Stimulated activated CD8-positive, alpha-beta memory T cell treated with anti-CD3 and anti-CD28 coated beads, Interleukin-15, amount 100 ng/mL, for 24 hours (primary cell): ENCODE measurements at regions not wholly inside any gene's neighbourhood (a gene's known extent, or its start where the extent isn't known, plus 50 kb on each side); places are given as distances from the start of the nearest gene placed in this dataset.
"Not testable (repeated sequence)": the region's sequence is repeated elsewhere in the genome, so short reads cannot be mapped to it uniquely, and the experiment has no call there.

ENCODE experiments used
- DNase-seq: peaks from one replicate; pipeline ENCODE4 v3.0.0-alpha.2; 2020; ENCODE audit warnings: low read depth

GRCh38 chr17:72366626-72367025 is 245.8 kb downstream of the SOX9 start:
- DNase-seq, result no peak

- DNase-seq, result no peak
Measured at GRCh38 chr17:72368191-72368590, 247.4 kb downstream of the SOX9 start.

GRCh38 chr17:72369366-72369765 is 248.5 kb downstream of the SOX9 start:
- DNase-seq, result no peak

GRCh38 chr17:72370819-72371218 is 250.0 kb downstream of the SOX9 start:
- no peak for DNase-seq

- DNase-seq, result no peak
Measured at GRCh38 chr17:72372185-72372584, 251.4 kb downstream of the SOX9 start.

- DNase-seq, result no peak
Measured at GRCh38 chr17:72373910-72374741, 253.3 kb downstream of the SOX9 start.

- DNase-seq, result no peak
Measured at GRCh38 chr17:72376526-72377345, 255.9 kb downstream of the SOX9 start.

- DNase-seq, result no peak
Measured at GRCh38 chr17:72378414-72379390, 257.9 kb downstream of the SOX9 start.

GRCh38 chr17:72379516-72379915 is 258.7 kb downstream of the SOX9 start:
- DNase-seq, result no peak

- DNase-seq, result no peak
Measured at GRCh38 chr17:72380120-72380519, 259.3 kb downstream of the SOX9 start.

GRCh38 chr17:72380737-72381136 is 259.9 kb downstream of the SOX9 start:
- no peak for DNase-seq

GRCh38 chr17:72381597-72382397 is 261.0 kb downstream of the SOX9 start:
- DNase-seq, result no peak

- DNase-seq, result no peak
Measured at GRCh38 chr17:72382971-72383722, 262.3 kb downstream of the SOX9 start.

- DNase-seq, result no peak
Measured at GRCh38 chr17:72385475-72385874, 264.7 kb downstream of the SOX9 start.

GRCh38 chr17:72386173-72386572 is 265.4 kb downstream of the SOX9 start:
- DNase-seq, result not testable (repeated sequence)

- DNase-seq, result no peak
Measured at GRCh38 chr17:72386619-72387237, 265.9 kb downstream of the SOX9 start.

GRCh38 chr17:72387487-72387886 is 266.7 kb downstream of the SOX9 start:
- no peak for DNase-seq

- no peak for DNase-seq
Measured at GRCh38 chr17:72387969-72388368, 267.1 kb downstream of the SOX9 start.

- no peak for DNase-seq
Measured at GRCh38 chr17:72388765-72389473, 268.1 kb downstream of the SOX9 start.
